Thyroid gland (tissue), 4 donors: ENCODE measurements at regions not wholly inside any gene's neighbourhood (a gene's known extent, or its start where the extent isn't known, plus 50 kb on each side); places are given as distances from the start of the nearest gene placed in this dataset. TPM values are rescaled to one million over a fixed set of nuclear protein-coding genes. Genes with fewer than 3 reads are reported as not detected.
"Not testable (repeated sequence)": the region's sequence is repeated elsewhere in the genome, so short reads cannot be mapped to it uniquely, and the experiment has no call there.

ENCODE experiments used
- DNase-seq, 2 donors: peaks; one replicate each; pipeline ENCODE4 v3.0.0-alpha.2; 2019
- H3K27ac ChIP-seq, 3 donors: fragments of 200-600 bp; sonication (generic); 1 replicate in 2 of 3; 2 replicates in 1 of 3; pipeline ENCODE4 v1.5.1; 2016 to 2019; ENCODE audit warnings: mild to moderate bottlenecking in 1 of 3, moderate library complexity in 1 of 3
- H3K27me3 ChIP-seq: fragments of 200-600 bp; sonication (generic); one replicate; pipeline ENCODE4 v1.5.1; 2019
- H3K36me3 ChIP-seq, 2 donors: fragments of 200-600 bp; sonication (generic); one replicate each; pipeline ENCODE4 v1.5.1; 2016 to 2019
- H3K4me1 ChIP-seq, 2 donors: fragments of 200-600 bp; sonication (generic); one replicate each; pipeline ENCODE4 v1.5.1; 2017 to 2019
- H3K4me3 ChIP-seq, 3 donors: fragments of 200-600 bp; sonication (generic); replicated peaks in 1 of 3; 1 replicate in 2 of 3; 2 replicates in 1 of 3; pipeline ENCODE4 v1.5.1; 2016; ENCODE audit warnings: mild to moderate bottlenecking in 1 of 3
- H3K9me3 ChIP-seq: fragments of 200-600 bp; sonication (generic); one replicate; pipeline ENCODE4 v1.5.1; 2017
- WGBS, 2 donors: methylation state at CpG; one replicate each; pipeline ENCODE4 v1.1.5; 2017; 5-methylcytosine and 5-hydroxymethylcytosine counted together
- intact Hi-C: fragments of 100-400 bp; cut with DNase I; formaldehyde crosslinking; loops from one replicate; pipeline ENCODE4 v1.15.1; 2023
- small RNA-seq: library from RNA; depleted of rRNA; stranded (forward); fragments of <200 nt; gene quantifications from one replicate; pipeline ENCODE3, GENCODE V24; 2016
- TF ChIP-seq, protein P1 (sequence below), 6 experiments: fragments of 200-600 bp in 3 of 6; fragments of 450-650 bp in 3 of 6; sonication (generic) in 3 of 6; IDR thresholded peaks; one replicate each; pipeline ENCODE4 v1.5.1; 2016 to 2019; ENCODE audit warnings: antibody characterized with exemption in 6 of 6, mild to moderate bottlenecking in 2 of 6, inconsistent platforms in 1 of 6, moderate library complexity in 1 of 6

DNA sequence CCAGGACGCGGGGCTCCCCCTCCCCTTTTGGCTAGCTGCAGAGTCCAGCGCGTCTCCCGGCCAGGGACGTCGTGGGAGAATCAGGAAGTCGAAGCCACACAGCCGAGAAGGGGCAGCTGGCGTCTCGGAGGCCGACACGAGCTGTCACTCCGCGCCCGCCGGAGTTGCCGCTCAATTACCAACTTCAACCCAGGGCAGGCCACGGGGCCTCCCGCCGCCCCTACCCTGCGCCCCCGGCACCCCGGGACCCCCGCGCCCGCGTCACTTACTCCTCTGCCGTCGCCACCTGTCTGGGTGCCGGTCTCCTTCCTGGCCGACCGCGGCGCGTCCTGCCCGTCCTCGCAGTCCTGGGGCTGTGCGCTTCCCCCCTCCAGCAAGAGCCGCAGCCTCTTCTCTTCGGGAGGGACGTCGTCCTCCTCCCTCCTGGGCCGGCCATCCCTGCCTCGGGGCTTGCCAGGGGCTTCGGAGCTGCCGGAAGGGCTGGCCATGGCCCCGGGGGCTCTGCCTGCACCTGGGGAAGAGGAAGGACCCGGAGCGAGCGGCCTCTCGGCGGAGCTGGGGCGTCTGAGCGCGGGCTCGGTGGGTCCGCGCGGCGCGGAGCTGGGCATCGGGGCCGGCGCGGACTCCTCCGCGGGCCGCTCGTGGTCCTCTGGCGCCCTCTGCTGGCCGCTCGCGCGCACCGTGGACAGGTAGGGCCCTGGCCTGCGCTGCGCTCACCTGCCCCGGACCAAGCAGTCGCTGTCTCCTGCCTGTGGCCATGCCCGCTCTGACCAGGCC is 65.6 kb upstream of the CLEC6A start:
- TF ChIP-seq, protein P1, sequence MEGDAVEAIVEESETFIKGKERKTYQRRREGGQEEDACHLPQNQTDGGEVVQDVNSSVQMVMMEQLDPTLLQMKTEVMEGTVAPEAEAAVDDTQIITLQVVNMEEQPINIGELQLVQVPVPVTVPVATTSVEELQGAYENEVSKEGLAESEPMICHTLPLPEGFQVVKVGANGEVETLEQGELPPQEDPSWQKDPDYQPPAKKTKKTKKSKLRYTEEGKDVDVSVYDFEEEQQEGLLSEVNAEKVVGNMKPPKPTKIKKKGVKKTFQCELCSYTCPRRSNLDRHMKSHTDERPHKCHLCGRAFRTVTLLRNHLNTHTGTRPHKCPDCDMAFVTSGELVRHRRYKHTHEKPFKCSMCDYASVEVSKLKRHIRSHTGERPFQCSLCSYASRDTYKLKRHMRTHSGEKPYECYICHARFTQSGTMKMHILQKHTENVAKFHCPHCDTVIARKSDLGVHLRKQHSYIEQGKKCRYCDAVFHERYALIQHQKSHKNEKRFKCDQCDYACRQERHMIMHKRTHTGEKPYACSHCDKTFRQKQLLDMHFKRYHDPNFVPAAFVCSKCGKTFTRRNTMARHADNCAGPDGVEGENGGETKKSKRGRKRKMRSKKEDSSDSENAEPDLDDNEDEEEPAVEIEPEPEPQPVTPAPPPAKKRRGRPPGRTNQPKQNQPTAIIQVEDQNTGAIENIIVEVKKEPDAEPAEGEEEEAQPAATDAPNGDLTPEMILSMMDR (IDR thresholded peaks at IDR 0.05) = peak; percentile 10 to 87 (median 68)
- H3K9me3 ChIP-seq, H3K36me3 ChIP-seq, H3K4me1 ChIP-seq, H3K27me3 ChIP-seq, intact Hi-C loops: not testable (repeated sequence)
- 1% methylated on average over 24 of the region's 81 CpGs; no CpG with 5 or more reads in 1 of the 2 donors for WGBS, 2 donors
- H3K4me3 ChIP-seq = peak overlapping the region; percentile 30 to 65 (median 47)
- peak overlapping the region in 2 of 3 donors; percentile 31 to 52 for H3K27ac ChIP-seq
- DNase-seq = peak; percentile 82 to 88

DNA sequence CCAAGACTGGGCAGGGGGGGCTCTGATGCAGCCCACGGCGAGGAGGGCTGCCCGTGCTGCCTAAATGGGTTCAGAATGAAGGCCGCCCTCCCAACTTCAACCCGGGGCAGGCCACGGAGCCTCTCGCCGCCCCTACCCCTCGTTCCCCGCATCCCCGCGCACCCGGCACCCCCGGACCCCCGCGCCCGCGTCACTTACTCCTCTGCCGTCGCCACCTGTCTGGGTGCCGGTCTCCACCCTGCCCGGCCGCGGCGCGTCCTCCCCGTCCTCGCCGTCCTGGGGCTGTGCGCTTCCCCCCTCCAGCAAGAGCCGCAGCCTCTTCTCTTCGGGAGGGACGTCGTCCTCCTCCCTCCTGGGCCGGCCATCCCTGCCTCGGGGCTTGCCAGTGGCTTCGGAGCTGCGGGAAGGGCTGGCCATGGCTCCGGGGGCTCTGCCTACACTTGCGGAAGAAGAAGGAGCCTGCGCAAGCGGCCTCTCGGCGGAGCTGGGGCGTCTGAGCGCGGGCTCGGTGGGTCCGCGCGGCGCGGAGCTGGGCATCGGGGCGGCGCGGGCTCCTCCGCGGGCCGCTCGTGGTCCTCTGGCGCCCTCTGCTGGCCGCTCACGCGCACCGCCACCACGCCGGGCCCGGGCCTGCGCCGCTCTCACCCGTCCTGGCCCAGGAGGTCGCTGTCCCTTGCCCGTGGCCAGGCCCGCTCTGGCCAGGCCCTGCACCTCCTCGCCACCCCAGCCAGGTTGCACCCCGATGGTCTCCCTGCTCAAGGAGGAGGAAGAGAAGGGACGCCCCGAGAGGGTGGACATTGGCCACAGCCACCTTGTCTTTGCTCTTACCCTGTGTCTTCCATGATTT is 59.3 kb upstream of the CLEC6A start:
- H3K36me3 ChIP-seq, H3K9me3 ChIP-seq, intact Hi-C loops, H3K27ac ChIP-seq, H3K4me1 ChIP-seq, H3K27me3 ChIP-seq: not testable (repeated sequence)
- peak overlapping the region in 1 of 3 donors; percentile 28 for H3K4me3 ChIP-seq
- TF ChIP-seq, protein P1 (IDR thresholded peaks at IDR 0.05) = peak in 3 of 6 experiments; percentile 33 to 79 (median 49)
- DNase-seq = peak; percentile 43 to 58
- WGBS, 2 donors = 16% methylated on average over 11 of the region's 79 CpGs; no CpG with 5 or more reads in 1 of the 2 donors

DNA sequence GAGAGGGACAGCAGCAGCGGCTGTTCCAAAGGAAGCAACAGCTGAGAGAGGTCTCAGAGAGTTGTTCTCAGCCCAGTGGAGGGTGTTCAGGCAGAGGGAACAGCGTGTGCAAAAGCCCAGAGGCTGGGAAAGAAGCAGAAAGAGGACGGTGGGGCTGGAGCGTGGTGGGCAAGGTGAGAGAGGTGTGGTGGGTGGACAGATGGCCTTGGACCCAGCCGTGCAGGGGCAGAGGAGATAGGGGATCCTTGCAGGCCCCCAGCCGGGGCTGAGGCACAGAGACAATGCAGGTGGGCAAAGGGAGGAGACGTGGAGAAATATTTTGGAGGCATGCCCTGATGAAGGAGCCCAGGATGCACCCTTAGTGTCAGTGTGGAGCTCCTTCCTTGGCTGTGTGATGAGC is 58.4 kb upstream of the CLEC6A start:
- DNase-seq, H3K9me3 ChIP-seq, H3K27ac ChIP-seq, H3K4me1 ChIP-seq, H3K4me3 ChIP-seq, H3K27me3 ChIP-seq, H3K36me3 ChIP-seq, intact Hi-C loops: not testable (repeated sequence)
- 52 to 65% methylated on average over 7 of the region's 7 CpGs for WGBS, 2 donors

DNA sequence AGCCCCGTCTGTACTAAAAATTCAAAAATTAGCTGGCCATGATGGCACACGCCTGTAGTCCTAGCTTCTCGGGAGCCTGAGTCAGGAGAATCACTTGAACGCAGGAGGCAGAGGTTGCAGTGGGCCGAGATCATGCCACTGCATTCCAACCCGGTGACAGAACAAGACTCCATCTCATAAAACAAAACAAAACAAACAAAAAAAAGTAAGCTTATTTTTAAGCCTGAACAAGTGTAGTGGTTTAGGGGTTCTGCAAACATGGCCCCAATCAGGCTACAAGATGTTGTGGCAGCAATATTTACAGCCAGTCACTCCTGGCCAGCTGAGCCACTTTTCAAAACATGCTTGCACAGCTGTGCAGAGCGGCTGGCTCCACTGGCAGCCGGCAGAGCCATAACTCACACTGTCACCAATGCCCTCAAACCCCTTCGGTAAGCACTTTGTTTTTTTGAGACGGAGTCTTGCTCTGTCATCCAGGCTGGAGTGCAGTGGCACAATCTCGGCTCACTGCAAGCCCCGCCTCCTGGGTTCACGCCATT is 56.2 kb upstream of the CLEC6A start:
- H3K4me1 ChIP-seq, H3K36me3 ChIP-seq, H3K4me3 ChIP-seq, H3K27me3 ChIP-seq, H3K9me3 ChIP-seq, intact Hi-C loops, H3K27ac ChIP-seq, DNase-seq: not testable (repeated sequence)
- 67 to 70% methylated on average over 13 of the region's 13 CpGs for WGBS, 2 donors

DNA sequence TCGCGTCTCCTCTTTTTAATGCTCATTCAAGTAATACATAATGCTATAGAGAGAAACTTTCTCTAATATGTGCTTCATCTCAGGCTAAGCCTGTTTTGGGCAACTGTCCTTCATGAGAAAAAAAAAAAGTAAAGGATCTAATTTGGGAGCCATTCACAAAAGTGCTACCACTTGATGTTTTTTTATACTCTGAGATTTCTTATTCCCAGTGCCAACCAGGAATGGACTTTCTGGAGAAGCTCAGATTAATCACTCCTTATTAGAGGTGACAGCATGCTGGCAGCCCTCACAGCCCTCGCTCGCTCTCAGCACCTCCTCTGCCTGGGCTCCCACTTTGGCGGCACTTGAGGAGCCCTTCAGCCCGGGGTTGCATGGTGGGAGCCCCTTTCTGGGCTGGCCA is 51.9 kb upstream of the CLEC6A start:
- H3K27ac ChIP-seq, H3K27me3 ChIP-seq, DNase-seq, H3K36me3 ChIP-seq, H3K4me1 ChIP-seq, H3K4me3 ChIP-seq, intact Hi-C loops, H3K9me3 ChIP-seq: not testable (repeated sequence)
- 84 to 94% methylated on average over 6 of the region's 6 CpGs for WGBS, 2 donors

DNA sequence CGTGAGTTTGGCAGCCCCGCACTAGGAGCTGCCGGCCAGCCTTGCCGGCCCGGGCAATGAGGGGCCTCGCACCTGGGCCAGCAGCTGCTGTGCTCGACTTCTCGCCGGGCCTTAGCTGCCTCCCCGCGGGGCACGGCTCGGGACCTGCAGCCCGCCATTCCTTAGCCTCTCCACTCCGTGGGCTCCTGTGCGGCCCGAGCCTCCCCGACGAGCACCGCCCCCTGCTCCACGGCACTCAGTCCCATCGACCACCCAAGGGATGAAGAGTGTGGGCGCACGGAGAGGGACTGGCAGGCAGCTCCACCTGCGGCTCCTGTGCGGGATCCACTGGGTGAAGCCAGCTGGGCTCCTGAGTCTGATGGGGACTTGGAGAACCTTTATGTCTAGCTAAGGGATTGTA is 51.4 kb upstream of the CLEC6A start:
- H3K36me3 ChIP-seq, H3K27me3 ChIP-seq, DNase-seq, H3K27ac ChIP-seq, H3K4me3 ChIP-seq, H3K9me3 ChIP-seq, intact Hi-C loops, H3K4me1 ChIP-seq: not testable (repeated sequence)
- 94 to 96% methylated on average over 13 to 21 of the region's 26 CpGs for WGBS, 2 donors

Small RNA genes lying in the stretch of these regions (small RNA-seq; reads per million reads assigned to genes)
- gene AC092745.3 = not detected
